GM18499 (cell line): ENCODE measurements at regions not wholly inside any gene's neighbourhood (a gene's known extent, or its start where the extent isn't known, plus 50 kb on each side); places are given as distances from the start of the nearest gene placed in this dataset.
"Not testable (repeated sequence)": the region's sequence is repeated elsewhere in the genome, so short reads cannot be mapped to it uniquely, and the experiment has no call there.

ENCODE experiments used
- ATAC-seq: cut with Tn5 transposase; IDR thresholded peaks from one replicate; pipeline ENCODE4 v1.9.1; 2021; ENCODE audit warnings: moderate number of reproducible peaks; ENCODE audit not compliant: insufficient read depth, unreplicated experiment

DNA sequence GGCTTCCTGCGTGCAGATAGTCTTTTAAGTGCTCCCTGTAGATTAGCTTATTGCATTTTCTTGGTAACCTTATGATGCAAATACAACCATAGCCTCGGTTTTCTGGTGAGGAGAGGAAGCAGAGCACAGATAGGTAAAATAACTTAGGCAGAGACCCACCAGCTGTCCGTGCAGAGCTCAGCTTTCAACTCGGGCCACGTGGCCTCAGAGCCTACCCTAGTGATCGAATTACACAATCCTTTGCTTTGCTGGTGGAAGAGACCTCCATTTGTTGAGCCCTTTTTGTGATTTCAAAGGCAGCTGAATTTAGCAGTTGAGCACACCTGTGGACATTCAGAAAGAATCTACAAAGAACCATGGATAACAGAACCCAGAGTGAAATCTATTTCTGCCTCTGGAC, 220.1 kb downstream of the ATP6V0E2 start:
- ATAC-seq = not testable (repeated sequence)

DNA sequence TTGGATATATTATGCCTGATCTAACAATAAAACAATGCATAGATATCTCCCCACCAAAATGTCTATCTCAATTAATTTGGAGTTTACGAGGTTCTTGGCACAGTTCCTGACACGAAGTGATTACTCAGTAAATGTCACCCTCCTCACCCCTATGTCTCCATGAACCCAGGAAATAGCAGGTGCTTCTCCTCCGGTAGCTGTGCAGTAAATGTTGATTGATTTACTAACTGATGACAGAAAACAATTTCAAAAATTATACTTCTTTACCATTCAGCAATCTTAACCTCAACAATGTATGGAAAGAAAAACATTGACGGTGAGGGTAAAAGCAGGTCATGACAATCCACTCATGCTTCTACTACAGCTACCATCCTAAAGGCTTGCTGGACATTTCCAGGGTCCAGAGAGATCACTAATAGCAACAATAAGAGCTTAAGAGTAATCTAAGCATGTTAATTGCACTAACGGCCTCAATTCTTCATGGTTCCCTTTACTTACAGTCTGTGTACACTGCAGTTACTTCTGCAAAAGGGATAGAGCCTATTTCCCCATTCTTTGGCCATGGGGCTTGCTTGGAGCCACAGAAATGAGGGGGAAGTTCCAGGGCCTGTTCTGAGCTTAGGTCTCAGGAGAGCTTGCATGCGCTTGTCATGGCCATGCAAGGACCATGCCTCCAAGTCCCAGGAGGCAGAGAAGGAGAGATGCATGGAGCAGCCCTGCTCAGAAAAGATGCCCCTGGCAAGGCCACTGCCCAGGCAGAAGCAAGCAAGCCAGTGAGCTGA, 222.6 kb downstream of the ATP6V0E2 start:
- not testable (repeated sequence) for ATAC-seq

- not testable (repeated sequence) for ATAC-seq
Observed at GRCh38 chr7:150098592-150098991, 224.6 kb upstream of the LRRC61 start.

DNA sequence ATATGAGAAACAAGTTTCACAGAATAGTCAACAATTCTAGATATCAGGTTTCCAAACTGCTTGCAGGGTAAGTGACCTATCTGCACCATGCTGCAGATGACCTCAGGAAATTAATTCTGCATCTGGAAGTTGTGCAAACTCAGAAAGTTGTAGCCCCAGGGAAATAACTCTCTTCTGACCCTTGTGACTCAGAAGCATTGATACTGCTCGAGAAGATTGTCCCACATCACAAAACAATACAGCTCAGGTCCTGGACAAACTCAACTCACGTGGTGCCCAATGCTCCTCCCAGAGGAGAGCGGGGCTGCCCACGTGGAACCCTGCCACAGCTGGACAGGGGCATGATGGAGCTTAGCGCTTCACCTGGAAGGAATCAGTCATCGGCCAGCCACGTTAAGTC, 221.9 kb upstream of the LRRC61 start:
- ATAC-seq = not testable (repeated sequence)

DNA sequence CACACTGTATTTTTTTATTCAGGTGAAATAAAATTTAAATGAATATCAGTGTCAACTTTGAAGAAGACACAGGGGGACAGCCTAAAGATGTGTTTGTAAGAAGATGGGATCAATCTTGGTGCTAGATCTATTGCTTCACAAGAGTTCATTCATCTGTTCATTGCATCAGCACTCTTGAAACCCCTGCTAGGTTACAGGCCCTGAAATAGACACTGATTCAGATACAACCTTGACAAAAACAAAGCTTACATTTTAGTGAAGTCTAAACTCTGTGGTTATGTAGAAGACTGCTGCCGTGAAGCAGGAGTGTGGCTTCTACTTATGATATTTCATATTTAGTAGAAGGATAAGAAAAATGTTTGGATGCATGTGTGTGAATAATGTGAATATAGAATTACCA, 215.9 kb upstream of the LRRC61 start:
- not testable (repeated sequence) for ATAC-seq

- not testable (repeated sequence) for ATAC-seq
Observed at GRCh38 chr7:150110375-150110820, 212.8 kb upstream of the LRRC61 start.

DNA sequence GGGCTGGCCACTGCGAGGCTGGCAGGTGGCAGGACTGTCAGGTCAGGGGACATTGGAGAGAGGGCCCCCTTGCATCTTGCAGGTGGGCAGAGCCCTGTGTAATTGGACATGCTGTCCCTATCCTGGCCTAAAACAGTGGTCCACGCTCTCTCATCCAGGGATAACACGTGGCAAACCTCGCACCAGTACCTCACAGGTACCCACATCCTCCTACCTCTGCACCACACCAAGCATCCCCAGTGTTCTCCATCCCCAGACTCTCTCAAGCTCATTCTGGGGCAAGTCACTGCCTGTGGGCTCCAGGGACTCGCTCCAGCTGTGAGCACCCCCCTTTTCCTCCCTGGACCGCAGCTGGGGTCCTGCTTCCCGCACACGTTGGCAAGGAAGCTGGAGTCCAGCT, 212.3 kb upstream of the LRRC61 start:
- not testable (repeated sequence) for ATAC-seq

GRCh38 chr7:150111373-150112139, 211.6 kb upstream of the LRRC61 start:
- not testable (repeated sequence) for ATAC-seq

DNA sequence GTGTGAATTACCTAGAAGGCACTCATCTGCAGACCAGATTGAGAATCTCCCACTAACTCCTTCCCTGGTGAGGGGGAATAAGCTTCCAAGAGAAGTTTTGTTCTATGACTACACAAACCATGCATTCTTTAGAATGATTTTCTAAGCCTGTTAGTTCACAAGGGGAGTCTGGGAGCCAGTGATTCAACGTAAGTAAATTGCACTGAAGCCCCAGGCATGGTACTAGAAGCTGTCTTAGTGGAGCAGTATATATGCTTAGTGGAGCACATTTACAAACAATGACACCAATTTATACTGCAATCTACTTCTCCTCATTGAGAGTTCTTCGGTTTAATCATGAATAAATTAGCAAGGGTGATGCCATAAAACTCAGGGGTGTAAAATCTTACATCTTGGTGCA, 209.9 kb upstream of the LRRC61 start:
- not testable (repeated sequence) for ATAC-seq

DNA sequence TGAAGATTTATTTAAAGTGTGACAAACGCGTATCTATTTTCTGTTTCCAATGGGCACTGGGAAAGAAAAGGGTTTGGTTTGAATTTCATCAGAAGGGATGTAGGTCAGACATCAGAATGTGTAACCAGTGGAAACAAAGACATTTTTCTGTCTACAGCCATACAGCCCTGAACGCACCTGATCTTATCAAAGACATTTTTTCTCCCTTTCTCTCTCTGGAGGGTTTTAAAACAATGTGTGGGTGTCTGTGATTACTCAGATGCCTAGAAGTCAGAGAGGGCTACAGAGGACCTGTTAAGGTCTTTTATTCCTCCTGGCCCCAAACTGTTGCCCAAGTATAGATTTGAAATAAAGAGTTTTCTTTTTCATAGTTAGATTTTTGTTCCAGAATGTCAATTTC, 208.6 kb upstream of the LRRC61 start:
- not testable (repeated sequence) for ATAC-seq

GRCh38 chr7:150119966-150120365, 203.2 kb upstream of the LRRC61 start:
- not testable (repeated sequence) for ATAC-seq

DNA sequence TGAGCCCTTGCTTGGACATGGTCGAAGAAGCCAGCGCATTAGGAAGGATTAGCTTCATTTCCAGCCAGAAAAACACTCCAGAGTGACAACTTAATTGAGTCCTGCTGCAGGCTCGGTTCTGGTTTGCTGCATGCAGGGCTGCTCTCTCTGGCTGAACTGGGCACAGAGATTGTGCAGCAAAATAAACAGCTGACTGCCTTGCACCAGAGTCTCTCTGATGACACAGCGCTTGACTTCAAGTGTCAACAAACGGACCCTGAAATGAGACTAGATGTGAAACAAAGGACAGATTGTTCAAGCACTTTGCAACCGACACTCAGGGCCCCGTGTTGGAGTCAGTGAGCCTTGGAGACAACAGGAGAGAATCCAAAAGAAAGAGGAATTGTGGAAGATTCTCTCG, 197.3 kb upstream of the LRRC61 start:
- ATAC-seq = not testable (repeated sequence)

DNA sequence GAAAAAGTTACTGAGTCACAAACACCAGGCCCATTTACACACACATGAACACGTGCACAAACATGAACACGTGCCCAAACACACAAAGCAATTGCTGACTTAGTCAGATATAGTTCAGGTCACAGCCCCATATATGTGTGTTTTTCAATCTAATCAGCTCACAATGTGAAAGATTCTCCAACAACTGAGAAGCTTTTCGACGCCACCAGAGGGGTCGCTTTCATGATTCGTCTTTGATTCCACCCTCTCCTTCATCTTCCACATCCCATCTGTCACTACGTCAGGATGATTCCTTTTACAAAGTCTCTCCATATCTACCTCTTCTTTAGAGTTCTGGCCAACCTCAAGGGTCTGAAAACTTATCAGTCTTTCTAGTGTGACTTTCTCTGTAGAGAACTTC, 188.7 kb upstream of the LRRC61 start:
- ATAC-seq = not testable (repeated sequence)

DNA sequence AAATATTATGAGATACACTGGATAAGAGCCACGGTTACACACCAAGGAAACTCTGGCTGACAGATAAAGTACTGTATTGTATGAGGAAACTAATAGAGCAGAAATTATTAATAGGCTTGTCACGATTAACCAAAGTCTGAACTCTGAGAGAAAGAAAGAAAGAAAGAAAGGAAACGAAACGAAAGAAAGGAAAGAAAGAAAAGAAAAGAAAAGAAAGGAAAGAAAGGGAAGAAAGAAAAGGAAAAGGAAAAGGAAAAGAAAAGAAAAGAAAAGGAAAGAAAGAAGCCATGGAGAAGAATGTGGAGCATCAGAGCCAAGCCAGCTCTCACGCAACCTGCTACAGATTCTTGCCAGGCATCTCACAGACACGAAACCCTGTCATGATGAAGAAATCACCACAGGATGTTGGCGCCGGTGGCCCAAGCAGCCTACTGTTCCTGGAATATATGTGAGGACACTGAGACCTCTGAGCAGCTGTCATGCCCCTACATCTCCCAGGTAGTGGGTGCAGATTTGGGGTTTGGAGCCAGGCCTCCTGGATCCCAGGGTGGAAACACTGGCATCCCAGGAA, 187.4 kb upstream of the LRRC61 start:
- not testable (repeated sequence) for ATAC-seq

DNA sequence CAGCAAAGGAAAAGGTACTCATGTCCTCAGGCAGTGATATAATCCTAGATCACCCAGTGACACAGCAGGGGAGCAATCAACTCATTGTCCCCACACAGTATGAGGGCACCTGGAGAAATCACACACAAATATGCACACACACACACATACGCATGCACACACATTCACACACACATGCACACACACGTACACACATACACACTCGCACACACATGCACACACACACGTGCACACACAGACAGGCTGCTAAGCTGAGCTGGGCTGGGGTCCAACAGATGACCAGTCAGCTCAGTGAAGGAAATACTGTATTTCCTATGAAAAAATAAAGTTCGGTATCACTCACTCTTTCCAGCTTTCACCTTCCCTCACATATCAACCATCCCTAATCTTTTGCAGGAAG, 183.3 kb upstream of the LRRC61 start:
- ATAC-seq = not testable (repeated sequence)

DNA sequence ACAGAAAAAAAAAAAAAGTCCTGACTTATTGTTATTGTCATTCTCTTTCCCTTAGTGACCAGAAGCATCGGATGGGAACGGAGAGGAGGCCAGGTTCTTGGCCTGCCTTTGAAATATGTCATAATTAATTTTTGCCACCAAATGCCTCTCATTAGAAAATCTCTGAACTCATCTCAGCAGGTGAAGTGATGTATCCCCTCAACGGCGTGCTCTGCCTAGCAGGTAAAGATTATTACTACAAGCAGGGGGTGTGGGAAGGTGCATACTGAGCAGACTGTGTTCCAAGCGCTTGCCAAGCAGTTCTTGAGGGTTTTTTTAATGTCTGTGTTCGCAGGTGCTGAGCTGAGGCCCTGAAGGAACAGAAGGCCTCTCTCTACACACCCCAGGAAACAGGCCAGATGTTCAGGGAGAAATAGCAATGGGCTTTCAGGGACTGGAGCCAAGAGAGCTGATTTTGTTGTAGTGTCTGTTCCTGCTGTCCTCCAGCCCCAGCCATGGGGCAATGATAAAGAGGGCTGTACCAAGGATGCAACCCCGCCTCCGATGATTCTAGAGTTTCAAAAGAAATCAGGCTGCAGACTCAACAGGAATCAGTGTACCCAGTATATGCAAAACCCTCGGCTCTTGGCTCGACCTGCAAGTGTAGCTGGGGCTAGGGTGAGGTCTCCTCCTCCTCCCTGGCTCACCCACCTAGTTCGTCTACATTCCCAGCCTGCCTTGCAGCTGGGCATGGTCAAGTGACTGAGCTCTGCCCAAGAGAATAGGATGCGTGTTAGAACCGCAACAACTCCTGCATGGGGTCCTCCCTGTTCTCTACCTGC, 181.4 kb upstream of the LRRC61 start:
- not testable (repeated sequence) for ATAC-seq

GRCh38 chr7:150146124-150146523, 177.0 kb upstream of the LRRC61 start:
- ATAC-seq = not testable (repeated sequence)

GRCh38 chr7:150147524-150147923, 175.6 kb upstream of the LRRC61 start:
- ATAC-seq = not testable (repeated sequence)

DNA sequence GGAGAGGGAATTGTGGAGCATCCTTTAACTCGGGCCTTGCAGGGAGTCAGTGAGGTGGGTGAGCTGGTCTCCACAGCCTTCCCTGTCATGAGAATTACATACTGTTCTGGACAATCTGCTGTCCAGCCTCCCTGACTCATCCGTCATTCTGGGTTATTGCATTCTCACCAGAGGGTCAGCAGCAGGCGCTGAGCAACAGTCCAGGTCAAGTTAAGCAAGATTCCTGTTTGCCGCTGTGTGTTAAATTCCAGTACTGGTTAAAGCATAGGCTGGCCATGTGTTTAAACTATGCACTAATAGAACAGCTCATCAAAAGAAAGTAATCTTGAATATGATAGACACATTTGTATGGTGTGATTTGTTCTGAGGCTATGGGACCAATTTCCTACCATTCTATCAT, 167.1 kb upstream of the LRRC61 start:
- not testable (repeated sequence) for ATAC-seq

GRCh38 chr7:150158696-150159095, 164.5 kb upstream of the LRRC61 start:
- ATAC-seq = not testable (repeated sequence)
